Middle frontal gyrus (tissue), 1 donor: ENCODE measurements at regions not wholly inside any gene's neighbourhood (a gene's known extent, or its start where the extent isn't known, plus 50 kb on each side); places are given as distances from the start of the nearest gene placed in this dataset.
"Not testable (repeated sequence)": the region's sequence is repeated elsewhere in the genome, so short reads cannot be mapped to it uniquely, and the experiment has no call there.

Source experiments
- DNase-seq: peaks from one replicate; pipeline ENCODE4 v3.0.0-alpha.2; 2015; ENCODE audit warnings: low spot score; ENCODE audit errors: extremely low spot score

DNA sequence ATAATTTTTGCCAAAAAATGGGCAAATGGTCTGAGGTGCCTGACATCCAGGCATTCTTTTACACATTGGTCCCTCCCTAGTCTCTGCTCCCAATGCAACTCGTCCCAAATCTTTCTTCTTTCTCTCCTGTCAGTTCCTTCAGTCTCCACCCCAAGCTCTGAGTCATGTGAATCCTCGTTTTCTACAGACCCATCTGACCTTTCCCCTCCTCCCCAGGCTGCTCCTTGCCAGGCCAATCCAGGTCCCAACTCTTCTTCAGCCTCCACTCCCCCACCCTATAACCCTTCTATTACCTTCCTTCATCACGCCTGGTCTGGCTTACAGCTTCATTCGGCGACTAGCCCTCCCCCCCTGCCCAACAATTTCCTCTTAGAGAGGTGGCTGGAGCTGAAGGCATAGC, 55.3 kb downstream of the BBS10 start:
- DNase-seq = not testable (repeated sequence)

DNA sequence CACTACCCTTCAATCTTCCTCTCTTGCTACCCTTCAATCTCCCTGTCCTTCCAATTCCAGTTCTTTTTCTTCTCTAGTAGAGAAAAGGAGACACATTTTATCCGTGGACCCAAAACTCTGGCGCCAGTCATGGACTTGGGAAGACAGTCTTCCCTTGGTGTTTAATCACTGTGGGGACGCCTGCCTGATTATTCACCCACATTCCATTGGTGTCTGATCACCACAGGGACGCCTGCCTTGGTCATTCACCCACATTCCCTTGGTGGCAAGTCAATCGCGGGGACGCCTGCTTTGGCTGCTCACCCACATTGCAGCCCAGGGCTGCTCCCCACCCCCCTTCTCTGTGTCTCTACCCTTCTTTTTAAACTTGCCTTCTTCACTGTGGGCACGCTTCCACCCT, 55.9 kb downstream of the BBS10 start:
- not testable (repeated sequence) for DNase-seq

DNA sequence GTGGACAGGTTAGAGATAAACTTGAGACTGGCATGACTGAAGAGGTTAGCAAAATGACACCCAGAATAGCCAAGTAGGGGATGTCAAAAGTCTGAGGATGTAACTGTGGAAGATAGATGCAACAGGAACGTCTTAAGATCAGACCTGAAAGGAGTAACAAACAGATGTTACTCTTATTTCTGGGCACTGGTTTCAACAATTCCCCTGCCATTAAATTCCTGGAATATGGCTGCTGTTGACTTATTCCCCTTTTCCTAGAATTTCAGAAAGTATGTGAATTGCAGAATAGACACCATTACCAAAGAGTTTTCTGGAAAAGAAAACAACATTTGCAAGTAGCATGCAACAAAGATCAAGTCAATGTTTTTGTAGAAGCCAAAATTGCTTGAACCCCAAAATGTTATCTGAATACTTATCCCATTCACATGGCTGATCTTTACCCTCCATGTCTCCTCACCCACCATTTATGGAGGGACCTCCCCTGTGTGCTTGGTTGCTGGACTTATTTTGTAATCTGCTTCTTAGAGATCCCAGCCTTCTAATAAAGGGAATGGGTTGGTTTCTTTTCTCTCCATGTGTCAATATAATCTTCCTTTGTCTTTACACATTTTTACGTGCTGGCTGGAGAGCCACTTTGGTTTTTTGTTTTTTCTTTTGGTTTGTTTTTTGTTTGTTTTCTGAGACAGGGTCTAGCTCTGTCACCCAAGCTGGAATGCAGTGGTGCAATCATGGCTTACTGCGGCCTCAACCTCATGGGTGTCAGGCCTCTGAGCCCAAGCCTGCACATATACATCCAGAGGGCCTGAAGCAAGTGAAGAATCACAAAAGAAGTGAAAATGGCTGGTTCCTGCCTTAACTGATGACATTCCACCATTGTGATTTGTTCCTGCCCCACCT, 57.0 kb downstream of the BBS10 start:
- DNase-seq = no peak

DNA sequence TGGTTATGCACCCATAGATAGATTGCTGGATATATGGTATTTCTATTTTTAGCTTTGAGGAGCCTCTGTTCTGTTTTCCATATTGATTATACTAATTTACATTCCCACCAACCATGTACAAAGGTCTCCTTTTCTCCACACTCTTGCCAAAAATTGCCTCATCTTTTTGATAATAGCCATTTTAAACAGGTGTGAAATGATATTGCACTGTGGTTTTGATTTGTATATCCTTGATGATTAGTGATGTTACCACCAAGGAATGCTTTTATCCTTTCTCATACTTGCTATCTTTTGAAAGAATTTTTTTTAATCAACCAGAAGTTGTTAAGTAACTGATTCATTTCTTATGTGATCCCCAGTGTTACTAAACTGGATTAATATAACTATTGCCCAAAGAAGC, 60.0 kb downstream of the BBS10 start:
- no peak for DNase-seq

DNA sequence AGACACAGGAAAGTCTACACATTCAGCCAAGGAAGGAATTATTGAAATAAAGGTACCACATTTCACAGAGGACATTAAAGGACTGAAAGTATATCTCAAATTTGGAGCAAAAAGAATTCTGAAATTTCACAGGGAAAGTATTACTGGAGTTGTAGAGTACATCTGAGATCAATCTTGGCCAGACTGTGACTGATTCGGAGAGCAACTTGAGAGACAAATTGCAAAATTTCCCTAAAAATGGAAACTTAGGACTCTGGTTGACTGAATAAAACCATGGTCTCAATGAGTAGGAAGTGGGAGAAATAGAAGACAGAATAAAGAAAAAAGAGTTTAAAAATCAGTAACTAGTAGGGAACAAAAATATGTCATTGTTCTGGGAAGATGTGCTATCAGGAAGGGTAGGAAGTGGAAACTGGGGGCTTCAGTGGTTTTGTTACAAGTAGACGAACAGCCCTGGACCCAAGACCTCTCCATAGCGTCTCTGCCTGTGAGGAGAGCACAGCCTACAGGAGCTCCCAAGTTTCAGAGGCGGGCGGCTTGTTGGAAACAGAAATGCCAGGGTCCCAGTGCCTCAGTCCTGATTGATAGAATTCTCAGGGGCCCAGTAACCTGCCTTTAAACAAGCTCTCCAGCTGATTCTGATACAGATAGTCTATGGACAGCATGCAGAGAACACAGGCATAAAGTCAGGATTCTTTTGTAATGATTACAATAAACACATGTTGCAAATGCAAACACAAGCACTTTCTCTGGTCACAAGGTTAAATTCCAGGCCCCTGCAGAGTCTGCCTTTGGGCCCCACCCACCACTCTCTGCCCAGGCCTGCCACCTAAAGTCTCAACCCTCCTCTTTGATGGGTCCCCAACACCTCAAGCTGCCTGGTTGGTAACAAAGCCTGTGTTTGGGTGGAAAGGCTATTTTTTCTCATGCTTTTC, 63.1 kb downstream of the BBS10 start:
- no peak for DNase-seq

DNA sequence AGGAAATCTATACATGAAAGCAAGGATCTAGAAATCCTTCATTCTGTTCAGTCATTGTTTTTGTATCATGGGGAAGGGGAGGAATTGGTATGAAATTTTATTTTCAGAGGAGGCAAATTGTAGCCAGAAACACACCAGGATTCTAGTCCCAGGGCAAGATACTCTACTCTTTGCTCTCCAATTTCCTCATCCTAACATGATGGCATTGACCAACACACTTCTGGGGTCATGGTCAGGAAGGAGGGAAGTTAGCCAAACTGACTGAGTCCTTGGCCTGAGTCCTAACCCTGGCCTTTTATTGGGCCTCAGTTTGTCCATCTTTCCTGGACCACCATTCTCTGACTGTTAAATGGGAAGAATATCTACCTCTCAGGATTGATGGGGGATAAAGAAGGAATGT, 65.5 kb downstream of the BBS10 start:
- DNase-seq = no peak

DNA sequence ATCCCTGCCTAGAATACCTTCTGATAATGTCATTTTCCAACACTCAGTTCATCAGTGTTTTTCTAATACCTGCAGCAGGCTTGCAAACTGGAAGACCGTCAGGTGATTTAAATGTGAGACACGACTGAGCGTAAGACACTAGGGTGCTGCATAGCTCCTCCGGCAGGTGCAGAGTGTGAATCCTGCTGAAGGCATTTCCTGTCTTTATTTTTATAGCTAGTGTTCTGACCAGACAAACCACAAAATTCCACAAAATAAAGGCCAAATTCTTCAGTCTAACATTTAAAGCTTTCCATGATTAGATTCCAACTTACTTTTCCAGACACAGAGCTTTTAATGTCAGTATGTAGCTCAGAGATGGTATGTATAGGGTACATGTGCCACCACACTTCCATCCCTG, 70.7 kb downstream of the BBS10 start:
- no peak for DNase-seq

DNA sequence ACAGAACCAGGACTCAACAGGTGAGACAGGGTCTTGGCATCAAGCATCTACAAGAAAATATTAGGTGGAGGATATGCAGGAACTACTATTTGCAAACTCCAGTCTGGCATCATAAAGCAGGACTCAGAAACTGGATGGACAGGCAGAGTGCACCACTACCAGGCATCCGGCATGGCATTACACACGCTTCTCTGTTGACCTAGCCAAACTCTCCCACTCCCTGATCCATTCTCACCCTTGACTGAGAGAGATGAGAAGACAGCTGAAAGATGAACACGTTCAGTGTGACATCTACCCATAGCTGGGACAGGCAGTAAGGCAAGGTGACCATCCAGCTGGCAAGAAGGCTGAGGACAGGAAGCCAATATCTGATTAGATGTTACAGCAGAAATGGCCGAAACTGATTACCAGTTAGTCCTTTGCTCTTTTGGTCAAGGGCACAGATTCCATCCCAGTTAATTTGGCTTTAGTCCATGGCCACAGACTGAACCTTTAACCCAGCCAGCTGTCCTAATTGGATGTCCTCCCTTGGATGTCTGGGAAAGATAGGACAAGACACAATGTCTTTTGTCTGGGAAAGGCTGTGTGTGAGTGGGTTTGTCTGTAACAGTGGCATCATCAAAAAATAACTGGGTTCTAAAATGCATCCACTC, 71.6 kb downstream of the BBS10 start:
- no peak for DNase-seq

DNA sequence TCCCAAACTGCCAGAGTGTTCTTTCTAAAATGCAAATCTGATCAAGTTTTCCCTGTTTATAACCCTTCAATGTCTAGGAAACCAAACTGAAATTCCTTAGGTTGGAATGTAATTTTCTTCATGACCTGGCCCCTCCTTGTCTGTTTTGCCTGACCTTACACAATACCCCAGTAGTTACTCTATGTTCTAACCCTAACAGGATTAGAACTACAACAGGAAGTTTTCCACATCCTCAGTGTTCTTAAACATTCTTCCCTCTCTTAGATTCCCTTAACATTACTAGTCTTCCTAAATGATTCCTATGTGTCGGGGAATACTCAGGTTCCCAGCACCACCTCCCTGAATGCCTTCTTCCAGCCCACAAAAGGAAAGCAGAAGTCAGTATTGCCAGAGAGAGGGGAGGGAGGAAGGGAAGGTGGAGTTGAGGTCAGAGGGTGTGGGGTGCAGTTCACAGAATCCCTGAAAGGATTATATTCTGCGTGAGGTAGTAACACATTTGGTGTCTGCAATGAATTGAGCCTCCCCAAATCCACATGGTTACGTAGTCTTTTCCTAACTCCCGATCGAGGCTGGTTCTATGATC, 72.6 kb downstream of the BBS10 start:
- no peak for DNase-seq

DNA sequence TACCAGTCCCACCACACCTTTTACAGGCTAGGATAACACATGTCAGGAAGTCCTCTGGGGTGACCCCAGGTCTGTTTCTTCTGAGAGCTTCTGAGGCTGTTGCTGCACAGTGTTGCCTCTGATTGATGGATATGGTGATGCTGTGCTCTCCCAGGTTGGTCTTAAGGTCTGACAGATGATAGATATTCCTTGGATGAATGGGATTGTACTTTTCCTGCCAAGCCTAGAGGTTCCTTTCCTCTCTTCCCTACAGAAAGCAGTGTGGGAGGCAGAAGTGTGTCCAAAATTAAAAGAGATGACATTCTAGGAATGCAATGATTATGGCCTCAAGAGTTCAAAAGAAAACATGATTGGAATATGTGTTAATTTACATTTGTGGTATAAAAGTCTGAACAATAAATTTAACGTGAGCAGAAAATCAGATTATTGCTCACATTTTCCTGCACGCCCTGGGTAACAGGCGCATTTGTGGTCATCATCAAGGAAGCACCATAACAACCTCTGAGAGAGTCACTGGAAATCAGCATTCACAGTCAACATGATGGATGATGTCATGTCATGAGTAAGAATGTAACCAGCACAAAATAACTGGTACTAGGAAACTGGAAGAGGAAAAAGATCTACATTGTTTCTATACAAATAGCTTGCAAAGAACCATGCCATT, 73.7 kb downstream of the BBS10 start:
- no peak for DNase-seq

DNA sequence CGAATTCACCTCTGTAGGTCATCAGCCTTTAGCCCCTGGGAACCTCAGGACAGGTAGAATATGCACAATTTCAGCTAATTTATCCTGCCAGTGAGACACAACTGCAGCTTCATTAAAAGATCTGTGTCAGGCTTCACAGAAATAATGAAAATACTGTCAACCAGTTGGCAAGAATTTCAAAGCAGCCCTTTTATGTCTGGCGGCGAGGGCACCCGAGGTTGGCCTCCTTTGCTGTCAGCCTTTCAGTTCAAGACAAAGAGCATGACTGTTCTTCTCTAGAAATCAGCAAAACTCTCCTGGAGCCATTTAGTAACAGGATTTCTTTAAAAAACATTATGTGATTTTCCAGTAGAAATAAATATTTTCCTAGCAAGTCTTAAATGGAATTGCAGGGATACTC, 75.9 kb downstream of the BBS10 start:
- peak; percentile 11 for DNase-seq

DNA sequence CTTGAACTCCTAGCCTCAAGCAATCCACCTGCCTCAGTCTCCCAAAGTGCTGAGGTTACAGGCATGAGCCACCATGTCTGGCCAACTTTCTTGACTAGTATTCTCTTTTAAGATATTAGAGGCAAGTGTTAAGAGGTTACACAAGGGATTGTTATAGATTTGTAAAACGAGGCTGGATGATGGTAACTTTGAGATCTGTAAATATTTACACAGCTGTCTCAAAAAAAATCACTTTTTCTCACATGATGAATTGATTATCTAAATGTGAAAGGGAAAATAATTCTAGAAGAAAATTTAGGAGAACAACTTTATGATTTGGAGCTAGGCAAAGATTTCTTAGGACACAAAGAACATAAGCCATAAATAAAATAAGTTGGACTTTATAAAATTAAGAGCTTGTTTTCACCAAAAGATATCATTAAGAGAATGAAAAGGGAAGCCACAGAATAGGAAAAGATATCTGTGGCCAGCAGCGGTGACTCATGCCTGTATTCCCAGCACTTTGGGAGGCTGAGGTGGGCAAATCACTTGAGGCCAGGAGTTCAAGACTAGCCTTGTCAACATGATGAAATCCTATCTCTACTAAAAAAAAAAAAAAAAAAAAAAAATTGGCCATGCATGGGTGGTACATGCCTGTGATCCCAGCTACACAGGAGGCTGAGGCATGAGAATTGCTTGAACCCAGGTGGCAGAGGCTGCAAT, 77.4 kb downstream of the BBS10 start:
- DNase-seq = no peak

DNA sequence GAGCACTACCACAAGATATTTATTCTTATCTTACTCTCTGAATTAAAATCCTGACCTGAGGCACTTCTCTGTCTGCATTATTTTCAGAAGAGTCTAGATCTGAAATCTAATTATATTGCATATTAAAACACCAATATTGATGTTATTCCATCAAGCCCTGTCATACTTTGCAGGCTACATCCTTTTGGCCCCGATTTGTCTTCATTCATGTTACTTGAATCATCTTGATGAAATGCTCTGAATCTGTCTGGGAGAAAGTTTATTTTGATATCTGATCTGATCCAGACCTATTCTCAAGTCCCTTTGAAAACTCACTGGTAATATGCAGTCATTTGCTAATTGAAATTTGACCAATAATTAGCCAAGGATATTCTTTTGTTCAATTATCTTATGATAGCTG, 79.9 kb downstream of the BBS10 start:
- DNase-seq = no peak

DNA sequence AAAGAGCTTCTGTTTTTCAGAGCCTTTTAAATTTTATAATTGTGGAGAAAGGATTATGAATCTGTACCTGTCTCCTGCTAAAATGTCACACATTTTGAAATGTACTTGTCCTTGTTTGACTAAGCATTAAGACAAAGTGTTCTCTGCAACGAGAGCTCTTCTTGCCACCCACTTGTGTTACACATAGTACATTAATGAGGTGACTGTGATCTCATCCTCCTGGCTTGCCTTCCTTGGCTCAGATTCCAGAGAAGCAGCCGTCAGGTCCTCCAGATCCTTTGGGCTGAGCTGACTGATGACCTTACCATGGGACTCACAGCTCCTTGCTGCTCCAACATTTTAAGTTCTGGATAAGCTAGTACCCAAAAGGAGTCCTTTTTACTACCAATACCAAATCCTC, 81.4 kb downstream of the BBS10 start:
- no peak for DNase-seq

DNA sequence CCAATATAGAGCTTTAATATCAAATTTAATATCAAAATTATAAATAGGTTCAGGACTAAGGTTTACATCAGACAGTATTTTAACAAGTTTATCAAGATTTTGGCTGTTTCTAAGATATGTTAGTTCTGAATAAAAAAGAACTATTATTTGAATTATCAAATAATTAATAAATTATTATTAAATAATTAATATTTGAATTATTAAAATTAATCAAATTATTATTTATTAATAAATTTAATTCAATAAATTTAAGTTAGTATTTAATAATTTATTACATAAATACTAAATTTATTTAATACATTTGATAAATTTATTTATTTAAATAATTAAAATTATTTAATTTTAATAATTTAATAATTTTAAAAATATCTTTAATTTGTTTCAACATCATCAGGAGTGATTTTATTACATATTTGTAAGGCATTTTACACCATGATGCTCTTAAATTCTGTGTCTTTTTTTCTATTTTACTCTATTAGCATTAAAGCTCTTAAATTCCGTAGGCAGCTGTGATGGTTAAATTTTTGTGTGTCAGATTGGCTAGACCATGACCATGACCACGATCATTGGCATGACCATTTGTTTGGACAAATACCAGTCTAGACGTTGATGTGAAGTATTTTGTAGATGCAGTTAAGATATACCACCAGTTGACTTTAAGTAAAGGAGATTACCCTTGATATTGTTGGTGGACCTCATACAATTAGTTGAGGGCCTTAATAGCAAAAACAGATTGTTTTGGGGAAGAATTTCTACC, 82.6 kb downstream of the BBS10 start:
- no peak for DNase-seq

DNA sequence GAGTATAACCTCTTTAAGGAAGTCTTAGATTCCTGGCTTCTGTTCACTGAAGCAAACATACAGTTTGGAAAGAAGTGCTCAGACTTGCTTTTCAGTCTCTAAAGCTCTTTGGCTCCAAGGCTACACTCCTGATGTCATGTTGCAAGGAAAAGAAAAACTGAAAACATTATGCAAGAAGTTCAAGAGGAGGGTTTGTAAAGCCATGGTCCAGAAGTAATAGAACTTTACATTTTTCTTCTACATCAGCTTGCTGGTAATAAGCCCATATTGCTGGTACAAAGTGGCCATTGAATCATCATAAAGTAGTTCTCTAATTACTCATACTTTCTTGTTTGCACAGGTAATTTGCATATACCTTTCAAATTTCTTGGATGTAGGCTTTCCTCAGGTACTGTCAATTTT, 83.6 kb downstream of the BBS10 start:
- DNase-seq = no peak

DNA sequence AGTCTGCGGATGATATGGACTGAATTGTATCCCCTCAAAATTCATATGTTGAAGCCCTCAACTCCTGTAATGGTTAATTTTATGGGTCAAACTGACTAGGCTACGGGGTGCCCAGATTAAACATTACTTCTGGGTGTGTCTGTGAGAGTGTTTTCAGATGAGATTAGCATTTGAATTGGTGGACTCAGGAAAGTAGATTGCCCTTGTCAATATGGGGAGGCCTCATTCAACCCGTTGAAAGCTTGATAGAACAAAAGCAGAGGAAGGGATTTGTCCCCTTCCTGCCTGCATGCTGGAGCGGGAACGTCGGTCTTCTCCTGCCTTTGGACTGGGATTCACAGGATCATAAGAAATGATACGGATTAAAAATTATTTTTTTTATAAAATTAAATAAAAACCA, 84.5 kb downstream of the BBS10 start:
- no peak for DNase-seq

DNA sequence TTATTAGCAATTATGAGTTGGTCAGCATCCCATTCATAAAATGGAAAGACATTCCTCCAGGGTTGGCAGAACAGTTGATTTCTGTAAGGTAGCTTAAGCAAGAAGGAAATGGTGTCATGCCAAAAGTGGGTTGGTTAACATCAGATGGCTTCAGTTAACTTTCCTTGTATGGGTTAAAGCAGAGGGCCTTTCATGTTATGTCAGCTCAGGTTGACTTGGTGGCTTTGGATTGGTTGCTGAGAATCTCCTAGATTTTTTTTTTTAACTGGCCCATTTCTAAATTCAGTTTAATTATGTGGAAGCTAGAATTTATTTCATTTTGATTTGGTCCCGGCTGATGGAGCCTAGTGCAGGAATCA, 87.8 kb downstream of the BBS10 start:
- no peak for DNase-seq

DNA sequence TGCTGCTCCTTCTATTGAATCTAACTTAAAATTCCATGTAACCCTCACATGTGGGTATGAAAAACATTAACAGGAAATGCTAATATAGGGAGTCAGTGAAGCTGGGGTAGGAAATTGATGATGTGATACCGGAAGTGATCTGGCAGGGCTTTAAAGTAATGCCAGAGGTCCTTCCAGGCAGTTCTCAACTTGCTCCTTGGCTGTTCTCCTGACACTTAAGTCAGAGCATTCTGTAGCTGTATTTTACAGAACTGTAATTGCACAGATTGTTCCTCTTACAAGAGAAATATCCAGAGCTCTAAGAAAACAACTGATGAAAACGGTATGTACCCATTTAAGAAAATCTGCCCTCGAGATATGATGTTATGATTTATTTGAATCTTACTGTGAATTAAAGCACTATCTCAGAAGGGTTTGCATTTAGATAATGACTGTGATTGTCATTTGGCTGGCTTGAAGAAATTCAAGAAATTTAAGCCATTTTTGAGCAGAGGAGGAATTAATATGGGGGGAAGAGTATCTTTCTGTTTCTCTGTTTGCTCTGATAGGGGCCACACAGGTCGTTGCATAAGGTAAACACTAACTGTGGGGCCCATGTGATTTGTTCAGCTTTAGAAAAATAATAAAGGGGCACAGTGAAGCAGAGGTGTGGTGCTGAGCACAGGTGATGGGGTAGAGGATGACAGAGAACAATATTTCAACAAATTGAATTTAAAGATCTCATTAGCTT, 88.4 kb downstream of the BBS10 start:
- DNase-seq = no peak
